GM23338 (cell line): ENCODE measurements at regions not wholly inside any gene's neighbourhood (a gene's known extent, or its start where the extent isn't known, plus 50 kb on each side); places are given as distances from the start of the nearest gene placed in this dataset.

Source experiments
- CREB1 ChIP-seq: fragments of 250-450 bp; sonication (Bioruptor Pico); IDR thresholded peaks from 2 replicates; pipeline ENCODE4 v1.5.0; 2020; ENCODE audit warnings: low read depth, mild to moderate bottlenecking, moderate library complexity
- CTCF ChIP-seq, 2 experiments: fragments of 200-600 bp in 1 of 2; sonication (generic) in 1 of 2; conservative IDR thresholded peaks; 2 replicates each; pipeline versions ENCODE4 v1.5.1 to v1.6.1; 2016 to 2017; ENCODE audit warnings: antibody characterized with exemption in 2 of 2, low read depth in 2 of 2, mild to moderate bottlenecking in 2 of 2, moderate library complexity in 1 of 2
- ETS1 ChIP-seq: IDR thresholded peaks from 2 replicates; pipeline ENCODE4 v1.6.1; 2016; ENCODE audit warnings: antibody characterized with exemption
- EZH2 ChIP-seq: fragments of 200-600 bp; sonication (generic); IDR thresholded peaks from one replicate; pipeline ENCODE4 v1.8.0; 2017; ENCODE audit warnings: antibody characterized with exemption, mild to moderate bottlenecking, low read depth; ENCODE audit not compliant: unreplicated experiment
- EZH2phosphoT487 ChIP-seq: fragments of 200-600 bp; sonication (generic); IDR thresholded peaks from one replicate; pipeline ENCODE4 v1.8.1; 2018; ENCODE audit warnings: antibody characterized with exemption; ENCODE audit not compliant: unreplicated experiment
- JUNB ChIP-seq: IDR thresholded peaks from one replicate; pipeline ENCODE4 v1.6.1; 2016; ENCODE audit warnings: antibody characterized with exemption; ENCODE audit not compliant: unreplicated experiment
- NANOG ChIP-seq: IDR thresholded peaks from 2 replicates; pipeline ENCODE4 v1.6.1; 2016; ENCODE audit warnings: antibody characterized with exemption, borderline replicate concordance
- POLR2AphosphoS5 ChIP-seq: IDR thresholded peaks from 2 replicates; pipeline ENCODE4 v1.6.1; 2016; ENCODE audit warnings: antibody characterized with exemption, low read depth
- REST ChIP-seq: IDR thresholded peaks from one replicate; pipeline ENCODE4 v1.6.1; 2018; ENCODE audit warnings: antibody characterized with exemption; ENCODE audit not compliant: unreplicated experiment
- STAT1 ChIP-seq: IDR thresholded peaks from one replicate; pipeline ENCODE4 v1.6.1; 2016; ENCODE audit warnings: antibody characterized with exemption; ENCODE audit not compliant: unreplicated experiment
- ZNF114 ChIP-seq: fragments of 250-450 bp; sonication (Bioruptor Pico); IDR thresholded peaks from 2 replicates; pipeline ENCODE4 v1.5.0; 2020; ENCODE audit warnings: mild to moderate bottlenecking, moderate library complexity
- ZNF331 ChIP-seq: fragments of 250-450 bp; sonication (Bioruptor Pico); IDR thresholded peaks from 2 replicates; pipeline ENCODE4 v1.5.0; 2020; ENCODE audit warnings: low read depth, mild to moderate bottlenecking, moderate library complexity
- ZNF462 ChIP-seq: fragments of 250-450 bp; sonication (Bioruptor Pico); IDR thresholded peaks from 2 replicates; pipeline ENCODE4 v1.5.0; 2020; ENCODE audit warnings: mild to moderate bottlenecking, moderate library complexity

GRCh38 chr2:161564906-161565305 lies 59.3 kb upstream of the SLC4A10 start:
- TF ChIP-seq POLR2AphosphoS5 (no peak), CTCF (conservative IDR thresholded peaks at IDR 0.05; ENCODE audit: low read depth in 2 of 2) (no peak), CREB1 (CRISPR knock-in tag) (no peak), EZH2 (no peak), EZH2phosphoT487 (no peak), ETS1 (no peak), REST (no peak), JUNB (no peak), ZNF114 (CRISPR knock-in tag) (no peak), NANOG (no peak), ZNF331 (CRISPR knock-in tag) (no peak), STAT1 (no peak), ZNF462 (CRISPR knock-in tag) (no peak)
